Activated CD4-positive, CD25-positive, alpha-beta regulatory T cell treated with anti-CD3 and anti-CD28 coated beads, Interleukin-2, amount 50 U/mL, for 24 hours (primary cell): ENCODE measurements at regions not wholly inside any gene's neighbourhood (a gene's known extent, or its start where the extent isn't known, plus 50 kb on each side); places are given as distances from the start of the nearest gene placed in this dataset.
"Not testable (repeated sequence)": the region's sequence is repeated elsewhere in the genome, so short reads cannot be mapped to it uniquely, and the experiment has no call there.

ENCODE experiments used
- ATAC-seq, 2 donors: fragments of 150-1000 bp; cut with Tn5 transposase; one replicate each; pipeline ENCODE4 v1.10.0; 2021; ENCODE audit warnings: mild to moderate bottlenecking in 1 of 2, moderate library complexity in 1 of 2

- ATAC-seq, result no peak
Observed at GRCh38 chr22:27585141-27585540, 216.4 kb downstream of the MN1 start.

- no peak for ATAC-seq
Observed at GRCh38 chr22:27588268-27588667, 213.3 kb downstream of the MN1 start.

DNA sequence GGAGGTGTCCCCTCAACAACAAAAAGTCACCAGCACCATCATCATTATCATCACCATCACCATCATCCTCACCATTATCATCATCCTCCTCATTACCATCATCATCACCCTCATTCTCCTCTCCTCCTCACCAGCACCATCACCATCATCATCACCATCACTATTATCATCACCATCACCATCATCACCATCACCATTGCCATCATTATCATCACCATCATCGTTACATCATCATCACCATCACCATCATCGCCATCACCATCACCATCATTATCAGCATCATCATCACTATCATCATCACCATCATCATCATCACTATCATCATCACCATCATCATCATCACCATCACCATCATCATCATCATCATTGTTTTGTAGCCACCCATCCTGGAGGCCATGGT lies 212.6 kb downstream of the MN1 start:
- no peak for ATAC-seq

DNA sequence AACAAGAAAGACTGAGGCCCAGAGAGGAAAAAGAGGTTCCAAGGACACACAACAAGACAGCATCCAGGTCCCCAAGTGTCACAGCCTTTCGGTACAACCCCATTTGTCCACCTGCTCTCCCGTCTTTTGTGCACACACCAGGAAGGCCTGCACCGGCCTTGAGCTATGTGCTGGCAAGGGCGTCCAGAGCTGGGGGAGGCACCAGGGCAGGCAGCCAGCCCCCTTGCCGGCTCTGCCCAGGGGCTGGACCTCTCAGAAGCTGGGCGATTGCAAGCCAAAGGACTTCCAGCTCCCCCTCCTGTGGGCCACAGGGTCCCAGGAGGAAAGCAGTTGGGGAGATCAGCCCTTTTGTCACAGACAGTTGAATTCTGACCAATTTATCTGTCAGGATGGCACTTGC lies 210.5 kb downstream of the MN1 start:
- ATAC-seq, result no peak

DNA sequence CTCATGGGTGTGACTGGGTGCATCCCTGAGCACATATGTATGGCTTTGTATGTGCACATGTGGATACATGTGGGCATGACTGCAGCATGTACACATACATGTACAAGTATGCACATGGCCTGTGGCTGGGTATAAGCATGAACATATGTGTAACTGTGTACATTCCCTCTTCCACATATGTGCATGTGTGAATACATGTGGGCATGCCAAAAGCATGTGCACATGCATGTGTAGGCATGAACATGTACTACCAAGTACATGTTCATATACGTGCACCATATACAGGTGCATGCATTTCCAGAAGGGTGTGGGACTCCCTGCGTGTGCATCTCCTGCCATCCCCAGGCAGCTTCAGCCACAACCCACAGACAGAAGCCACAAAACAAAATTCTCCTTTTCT lies 208.2 kb downstream of the MN1 start:
- ATAC-seq, result no peak

DNA sequence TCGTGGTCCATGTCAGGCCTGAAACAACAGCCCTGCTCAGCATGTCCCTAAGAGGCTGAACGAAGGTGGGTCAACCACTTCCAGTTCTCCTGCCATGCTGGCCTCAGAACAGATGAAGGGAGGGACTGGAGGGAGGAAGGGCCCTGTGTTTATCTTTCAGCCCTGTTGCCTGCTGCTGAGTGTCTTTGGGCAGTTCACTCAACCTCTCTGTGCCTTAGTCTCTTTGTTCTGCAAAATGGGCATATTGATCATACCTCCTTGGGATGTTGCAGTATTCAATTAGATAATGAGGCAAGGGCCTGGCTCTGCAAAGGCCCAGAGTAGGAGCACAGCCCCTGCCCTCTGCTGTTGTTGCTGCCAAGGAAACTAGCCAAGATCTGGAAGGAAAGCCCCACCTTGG lies 207.5 kb downstream of the MN1 start:
- no peak for ATAC-seq

DNA sequence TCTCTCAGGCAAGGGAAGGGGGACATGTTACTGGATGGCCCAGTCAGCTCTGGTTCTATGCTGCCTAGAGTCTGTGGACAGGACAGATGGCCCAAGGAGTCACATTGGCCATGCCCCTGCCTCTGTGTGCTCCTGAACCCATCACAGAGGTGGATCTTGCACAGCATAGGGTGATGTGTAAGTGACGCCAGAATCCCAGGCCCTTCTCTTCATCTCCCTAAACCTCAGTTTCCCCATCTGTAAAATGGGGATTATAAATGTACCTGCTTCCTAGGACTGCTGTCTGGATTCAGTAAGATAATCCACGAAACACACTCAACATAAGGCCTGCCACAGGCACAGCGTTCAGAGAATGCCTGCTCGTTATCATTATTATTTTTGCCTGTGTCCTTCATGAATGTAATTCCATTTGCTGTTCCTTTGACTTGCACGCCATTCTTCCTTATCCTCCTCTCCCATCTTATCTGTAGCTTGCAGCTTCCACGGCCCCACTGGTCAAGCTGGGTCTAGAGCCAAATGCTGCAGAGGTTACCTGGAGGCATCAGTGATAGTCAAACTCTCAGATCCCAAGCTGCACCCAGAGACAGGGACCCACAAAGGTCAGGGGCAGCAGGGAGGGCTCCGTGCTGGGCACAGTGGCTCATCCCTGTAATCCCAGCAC lies 207.0 kb downstream of the MN1 start:
- no peak for ATAC-seq

DNA sequence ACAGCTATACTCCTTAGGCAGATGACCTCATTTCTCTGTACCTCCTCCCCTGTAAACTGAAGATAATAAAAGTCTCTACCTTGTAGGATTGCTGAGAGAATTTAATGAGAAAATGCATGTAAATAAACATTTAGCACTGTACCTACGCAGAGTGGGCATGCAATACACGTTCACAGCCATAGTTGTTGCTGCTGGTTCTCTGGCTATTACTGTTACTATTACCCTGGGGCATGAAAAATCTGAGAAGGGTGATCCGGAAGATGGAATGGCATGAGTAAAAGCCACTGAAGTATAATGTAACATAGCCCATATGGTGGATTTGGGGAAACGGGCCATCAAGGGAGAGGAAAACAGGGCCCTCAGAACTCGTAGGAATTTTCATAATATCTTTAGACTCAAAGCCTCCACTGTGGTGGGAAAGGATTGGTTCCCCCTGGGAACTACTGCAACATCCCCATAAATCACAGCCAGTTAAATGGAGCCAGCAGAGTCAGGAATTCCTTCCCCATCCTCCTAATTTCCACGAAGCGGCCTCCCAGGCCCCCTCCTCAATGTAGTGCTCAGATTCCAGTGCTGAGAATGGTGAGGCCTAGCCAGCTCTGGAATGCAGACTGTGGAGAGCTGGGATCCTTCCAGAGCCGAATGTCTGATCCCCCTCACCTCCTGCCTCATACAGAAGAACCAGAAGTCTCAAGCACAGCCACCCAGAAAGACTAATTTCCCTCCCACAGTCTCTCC lies 205.3 kb downstream of the MN1 start:
- no peak for ATAC-seq

DNA sequence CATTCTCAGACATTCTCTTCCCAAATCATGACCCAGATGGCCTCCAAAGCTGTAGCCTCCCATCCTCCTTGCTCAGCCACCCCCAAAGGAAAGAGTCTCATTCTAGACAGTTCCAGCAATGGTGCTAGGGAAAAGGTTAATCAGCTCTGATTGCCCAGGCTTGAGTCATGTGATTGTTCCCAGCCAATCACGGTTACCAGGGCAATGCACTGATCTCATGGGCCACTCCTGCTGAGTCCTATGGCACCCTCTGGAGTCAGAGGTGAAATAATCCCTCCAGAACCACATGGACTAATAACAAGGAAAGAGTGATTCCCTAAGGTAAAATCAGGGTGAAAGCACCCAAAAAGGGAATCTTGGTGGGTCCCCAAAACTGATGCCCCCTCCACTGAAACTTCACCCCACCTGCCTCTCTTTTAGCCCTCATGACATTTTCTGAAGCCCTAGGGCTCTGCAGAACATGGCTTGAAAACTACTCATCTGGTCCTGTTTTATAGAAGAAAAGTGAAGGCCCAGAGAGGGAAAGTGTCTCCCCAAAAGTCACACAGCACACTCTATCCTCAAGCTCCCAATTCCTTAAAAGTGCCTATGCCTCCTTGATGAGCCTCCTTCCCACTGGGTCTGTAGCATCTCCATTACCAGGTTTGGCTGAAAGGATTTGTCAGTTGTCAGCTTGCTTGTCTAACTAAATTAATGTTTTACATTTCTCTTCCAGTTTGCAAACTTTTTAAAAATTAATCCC lies 203.7 kb downstream of the MN1 start:
- ATAC-seq, result no peak

DNA sequence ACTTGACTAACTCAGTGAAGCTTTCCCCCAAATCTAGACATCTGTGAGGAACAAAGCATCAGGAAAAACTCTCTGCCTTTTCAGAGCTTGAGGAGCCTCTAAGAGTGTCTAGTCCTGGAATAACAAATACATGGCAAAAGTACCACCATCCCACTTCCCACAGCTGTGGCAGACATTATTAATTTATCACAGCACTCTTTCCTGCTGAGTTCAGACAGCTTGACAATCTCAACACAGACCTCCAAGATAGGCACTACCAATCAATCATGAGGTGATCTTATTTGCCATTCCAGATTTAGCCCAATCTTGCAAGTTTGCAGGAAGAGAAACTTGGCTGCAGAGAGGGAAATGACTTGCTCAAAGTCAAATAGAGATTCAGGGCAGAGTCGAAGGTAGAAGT lies 202.8 kb downstream of the MN1 start:
- no peak for ATAC-seq

GRCh38 chr22:27601195-27601594 lies 200.4 kb downstream of the MN1 start:
- no peak for ATAC-seq

- ATAC-seq, result no peak
Observed at GRCh38 chr22:27602390-27602789, 199.2 kb downstream of the MN1 start.

GRCh38 chr22:27603111-27603799 lies 198.3 kb downstream of the MN1 start:
- ATAC-seq, result no peak

DNA sequence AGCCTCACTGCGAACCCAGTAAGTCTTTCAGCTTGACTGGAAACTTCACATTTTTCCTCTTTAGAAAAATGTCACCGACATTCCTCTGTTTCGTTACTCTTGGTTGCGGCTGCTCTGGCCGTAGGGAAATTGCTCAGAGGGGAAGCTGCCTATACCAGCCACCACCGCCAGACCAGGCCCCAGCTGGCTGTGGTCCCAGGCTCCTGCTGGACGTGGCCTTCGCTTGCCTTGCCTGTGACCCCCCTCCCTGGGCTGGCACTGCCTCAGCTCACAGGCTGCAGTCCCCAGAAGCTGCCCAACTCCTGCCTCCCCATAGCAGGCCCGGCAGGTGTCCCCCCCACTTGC lies 197.8 kb downstream of the MN1 start:
- no peak for ATAC-seq

DNA sequence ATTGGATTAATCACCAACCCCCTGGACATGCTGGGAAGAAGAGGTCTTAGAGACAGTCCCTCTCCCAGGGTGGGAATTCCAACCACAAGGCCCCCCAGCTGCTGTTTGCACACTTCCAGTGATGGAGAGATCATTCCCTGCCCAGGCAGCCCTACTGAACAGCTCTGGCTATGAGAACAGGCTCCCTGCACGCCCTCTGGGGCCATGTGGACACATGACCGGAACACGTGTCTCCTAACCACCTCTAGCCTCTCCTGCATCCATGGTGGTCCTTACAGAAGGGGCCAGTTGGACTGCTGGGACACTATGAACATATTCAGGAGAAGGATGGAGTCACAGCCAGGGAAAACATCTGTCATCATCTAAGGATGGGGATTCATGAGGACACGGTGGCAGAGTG lies 196.2 kb downstream of the MN1 start:
- no peak for ATAC-seq

DNA sequence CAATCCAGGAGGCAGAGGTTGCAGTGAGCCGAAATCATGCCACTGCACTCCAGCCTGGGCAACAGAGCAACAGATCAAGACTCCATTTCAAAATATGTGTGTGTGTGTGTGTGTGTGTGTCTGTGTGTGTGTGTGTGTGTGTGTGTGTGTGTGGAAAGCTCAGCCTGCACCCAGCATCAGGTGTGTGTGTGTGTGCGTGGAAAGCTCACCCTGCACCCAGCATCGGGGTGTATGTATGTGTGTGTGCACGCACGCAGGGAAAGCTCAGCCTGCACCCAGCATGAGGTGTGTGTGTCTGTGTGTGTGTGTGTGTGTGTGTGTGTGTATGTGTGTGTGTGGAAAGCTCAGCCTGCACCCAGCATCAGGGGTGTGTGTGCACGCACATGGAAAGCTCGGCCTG lies 193.8 kb downstream of the MN1 start:
- not testable (repeated sequence) for ATAC-seq

DNA sequence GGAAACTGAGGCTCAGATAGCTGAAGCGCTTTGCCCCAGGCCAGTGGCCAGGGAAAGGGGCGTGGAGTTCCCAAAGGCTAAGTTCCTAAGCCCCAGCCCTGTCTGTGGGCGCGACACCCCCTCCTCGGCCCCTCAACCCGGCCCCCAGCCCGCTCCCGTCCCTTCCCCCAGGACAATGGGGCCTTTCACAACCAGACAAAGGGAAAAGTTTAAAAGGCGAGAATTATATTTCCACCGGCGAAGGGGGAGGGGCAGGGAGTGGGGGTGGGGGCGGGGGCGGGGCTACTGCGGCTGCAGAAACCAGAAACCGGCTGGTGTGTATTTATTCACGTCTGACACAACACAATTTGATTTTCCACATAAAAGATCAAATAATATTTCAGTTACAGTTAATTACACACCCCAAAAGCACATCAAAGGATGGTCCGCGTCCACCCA lies 192.1 kb downstream of the MN1 start:
- no peak for ATAC-seq

GRCh38 chr22:27610164-27610563 lies 191.4 kb downstream of the MN1 start:
- ATAC-seq, result not testable (repeated sequence)

DNA sequence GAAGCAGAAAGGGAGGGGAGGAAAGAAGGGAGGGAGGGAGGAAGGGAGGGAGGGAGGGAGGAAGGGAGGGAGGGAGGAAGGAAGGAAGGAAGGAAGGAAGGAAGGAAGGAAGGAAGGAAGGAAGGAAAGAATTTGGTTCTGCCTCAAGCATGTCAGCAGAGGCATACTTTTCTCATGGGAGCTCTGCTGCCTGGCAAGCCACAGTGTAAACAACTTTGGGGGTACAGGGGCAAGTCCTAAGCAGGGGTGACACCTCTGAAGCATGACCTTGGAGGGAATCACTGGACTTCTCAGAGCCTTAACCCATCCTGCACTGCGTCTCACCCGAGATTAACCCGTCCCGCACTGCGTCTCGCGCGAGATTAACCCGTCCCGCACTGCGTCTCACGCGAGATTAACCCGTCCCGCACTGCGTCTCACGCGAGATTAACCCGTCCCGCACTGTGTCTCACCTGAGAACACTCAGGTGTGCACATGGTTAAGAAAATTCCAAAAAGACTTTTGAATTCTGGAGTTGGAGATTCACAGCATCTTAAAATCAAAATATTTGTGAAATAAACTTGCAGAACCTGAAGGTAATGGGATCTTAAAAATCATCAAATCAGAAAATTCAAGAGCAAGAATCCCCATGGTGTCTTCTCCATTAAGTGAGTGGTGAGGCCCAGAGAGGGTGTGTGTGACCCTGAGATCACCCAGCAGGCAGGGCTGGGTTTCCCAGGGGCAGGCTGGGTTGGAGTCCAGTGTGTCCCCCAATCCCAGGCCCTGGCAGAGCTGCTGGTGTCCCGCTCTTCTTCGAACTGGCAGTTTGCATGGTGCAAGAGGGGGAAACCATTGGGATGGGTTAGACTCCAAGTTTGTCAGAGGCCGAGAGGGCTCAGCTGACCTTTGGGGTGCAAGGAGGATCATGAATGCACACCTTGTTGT lies 190.4 kb downstream of the MN1 start:
- ATAC-seq, result no peak

DNA sequence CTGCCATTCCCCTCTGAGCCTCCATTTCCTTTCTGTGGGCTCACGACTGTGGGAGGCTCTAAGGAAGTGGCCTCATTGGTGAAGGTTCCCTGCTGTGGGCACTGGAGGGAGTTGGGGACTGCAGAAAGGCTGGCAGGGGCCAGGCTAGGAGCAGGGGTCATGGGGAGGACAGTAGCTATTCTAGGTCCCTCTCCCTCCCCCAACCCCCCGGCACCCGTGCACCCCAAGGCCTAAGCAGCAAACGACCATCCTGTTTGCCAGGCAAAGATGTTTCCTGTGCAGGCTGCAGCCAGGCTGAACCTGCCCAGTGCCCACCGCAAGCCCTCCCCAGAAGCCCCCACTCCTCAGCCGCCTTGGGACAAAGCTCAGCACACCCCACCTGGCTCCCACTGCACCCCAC lies 189.4 kb downstream of the MN1 start:
- ATAC-seq, result peak in 1 of 2 donors; percentile 13

GRCh38 chr22:27613099-27614005 lies 188.2 kb downstream of the MN1 start:
- no peak for ATAC-seq
